ENCODE measurements at regions not wholly inside any gene's neighbourhood (a gene's known extent, or its start where the extent isn't known, plus 50 kb on each side); places are given as distances from the start of the nearest gene placed in this dataset.

GRCh38 chr13:63643543-63643942, 2227.9 kb upstream of the PCDH20 start:
- 0 to 41% (median 2%) methylated on average over 1 of the region's 1 CpG for WGBS, 3 donors
- Histone ChIP-seq H3K27ac (no peak overlapping the region), H3K36me3 (no peaks in the 10 kb centered on the region), H3K4me3 (no peak overlapping the region), H3K4me1 (ENCODE audit: insufficient read depth) (no peaks in the 10 kb centered on the region), H3K27me3 (no peaks in the 10 kb centered on the region), H3K9me3 (no peaks in the 10 kb centered on the region)
- DNase-seq, result no peak
- intact Hi-C loops (cut with DNase I), result no loop called here
- no peak for TF ChIP-seq EP300 (IDR thresholded peaks at IDR 0.05)
- no peak for TF ChIP-seq POLR2A (IDR thresholded peaks at IDR 0.05)
- no peak for TF ChIP-seq CTCF (IDR thresholded peaks at IDR 0.05)

- Histone ChIP-seq H3K27ac (no peak overlapping the region), H3K4me1 (ENCODE audit: insufficient read depth) (no peaks in the 10 kb centered on the region), H3K36me3 (no peaks in the 10 kb centered on the region), H3K27me3 (no peaks in the 10 kb centered on the region), H3K4me3 (no peak overlapping the region), H3K9me3 (no peaks in the 10 kb centered on the region)
- intact Hi-C loops (cut with DNase I), result no loop called here
- DNase-seq, result no peak
- 4 to 12% (median 6%) methylated on average over 6 of the region's 6 CpGs for WGBS, 3 donors
- TF ChIP-seq POLR2A (IDR thresholded peaks at IDR 0.05), result no peak
- TF ChIP-seq CTCF (IDR thresholded peaks at IDR 0.05), result no peak
- TF ChIP-seq EP300 (IDR thresholded peaks at IDR 0.05), result no peak
These were observed 2220.8 kb upstream of the PCDH20 start for GRCh38 chr13:63636316-63636993.

GRCh38 chr13:63632321-63632720, 2216.7 kb upstream of the PCDH20 start:
- TF ChIP-seq POLR2A (IDR thresholded peaks at IDR 0.05) (no peak), CTCF (IDR thresholded peaks at IDR 0.05) (no peak), EP300 (IDR thresholded peaks at IDR 0.05) (no peak)
- H3K27ac ChIP-seq, result no peak overlapping the region
- DNase-seq, result no peak
- intact Hi-C loops (cut with DNase I), result no loop called here
- H3K4me3 ChIP-seq, result no peak overlapping the region
- H3K4me1 ChIP-seq (ENCODE audit: insufficient read depth), result no peaks in the 10 kb centered on the region
- 32 to 39% (median 32%) methylated on average over 3 of the region's 3 CpGs for WGBS, 3 donors
- H3K36me3 ChIP-seq, result no peaks in the 10 kb centered on the region
- no peaks in the 10 kb centered on the region for H3K9me3 ChIP-seq
- H3K27me3 ChIP-seq, result no peaks in the 10 kb centered on the region

GRCh38 chr13:63631006-63631405, 2215.4 kb upstream of the PCDH20 start:
- H3K27me3 ChIP-seq, result no peaks in the 10 kb centered on the region
- H3K4me1 ChIP-seq (ENCODE audit: insufficient read depth), result no peaks in the 10 kb centered on the region
- no peak overlapping the region for H3K4me3 ChIP-seq
- WGBS, 3 donors, result 86 to 88% (median 87%) methylated on average over 3 of the region's 3 CpGs
- TF ChIP-seq EP300 (IDR thresholded peaks at IDR 0.05), result no peak
- no peak for TF ChIP-seq CTCF (IDR thresholded peaks at IDR 0.05)
- no peak for TF ChIP-seq POLR2A (IDR thresholded peaks at IDR 0.05)
- H3K27ac ChIP-seq, result no peak overlapping the region
- no peaks in the 10 kb centered on the region for H3K36me3 ChIP-seq
- intact Hi-C loops (cut with DNase I), result no loop called here
- no peak for DNase-seq
- no peaks in the 10 kb centered on the region for H3K9me3 ChIP-seq

All from ovary (tissue), 7 donors.